Type B pancreatic cell (in vitro differentiated cells): ENCODE measurements at regions not wholly inside any gene's neighbourhood (a gene's known extent, or its start where the extent isn't known, plus 50 kb on each side); places are given as distances from the start of the nearest gene placed in this dataset.
"Not testable (repeated sequence)": the region's sequence is repeated elsewhere in the genome, so short reads cannot be mapped to it uniquely, and the experiment has no call there.

Experiments used
- DNase-seq: peaks from one replicate; pipeline ENCODE4 v3.0.0; 2021; ENCODE audit warnings: mixed read lengths; ENCODE audit not compliant: unreplicated experiment; ENCODE audit errors: extremely low spot score
- H3K27ac Mint-ChIP-seq: 2 replicates; pipeline ENCODE4 v1.8.0; 2021; ENCODE audit warnings: mild to moderate bottlenecking, mixed read lengths
- H3K27me3 Mint-ChIP-seq: 2 replicates; pipeline ENCODE4 v1.8.0; 2021; ENCODE audit warnings: mixed read lengths
- H3K36me3 Mint-ChIP-seq: 2 replicates; pipeline ENCODE4 v1.8.0; 2021; ENCODE audit warnings: mixed read lengths
- H3K4me1 Mint-ChIP-seq: one replicate; pipeline ENCODE4 v1.8.0; 2021; ENCODE audit warnings: mixed read lengths; ENCODE audit not compliant: unreplicated experiment
- H3K4me3 Mint-ChIP-seq: 2 replicates; pipeline ENCODE4 v1.8.0; 2021; ENCODE audit warnings: mild to moderate bottlenecking, mixed read lengths
- H3K9me3 Mint-ChIP-seq: 2 replicates; pipeline ENCODE4 v1.8.0; 2021; ENCODE audit warnings: mixed read lengths
- TF ChIP-seq, protein P1 (sequence below): fragments of 200-600 bp; sonication (generic); conservative IDR thresholded peaks from 2 replicates; pipeline ENCODE4 v1.5.0; 2021; ENCODE audit warnings: antibody characterized with exemption, mild to moderate bottlenecking

DNA sequence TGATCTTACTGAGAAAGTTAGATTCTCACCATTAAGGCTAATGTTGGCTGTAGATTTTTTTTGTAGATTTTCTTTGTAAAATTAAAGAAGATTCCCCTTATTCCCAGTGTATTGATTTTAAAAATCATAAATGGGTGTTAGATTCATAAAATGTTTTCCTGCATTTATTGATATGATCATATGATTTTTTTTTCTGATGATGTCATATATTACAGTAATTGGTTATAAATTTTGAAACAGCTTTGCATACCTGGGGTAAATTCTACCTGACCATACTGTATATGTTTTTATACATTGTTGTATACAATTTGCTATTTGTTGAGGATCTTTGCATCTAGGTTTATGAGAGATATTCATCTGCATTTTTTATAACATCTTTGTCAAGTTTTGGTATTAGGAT, 880.3 kb upstream of the GRIA3 start:
- no peak for DNase-seq
- H3K4me1 Mint-ChIP-seq: no peaks in the 10 kb centered on the region
- no peak overlapping the region for H3K4me3 Mint-ChIP-seq
- H3K9me3 Mint-ChIP-seq: peaks cover 9% of the 10 kb centered on the region
- H3K36me3 Mint-ChIP-seq: no peaks in the 10 kb centered on the region
- H3K27ac Mint-ChIP-seq: no peak overlapping the region
- TF ChIP-seq, protein P1, sequence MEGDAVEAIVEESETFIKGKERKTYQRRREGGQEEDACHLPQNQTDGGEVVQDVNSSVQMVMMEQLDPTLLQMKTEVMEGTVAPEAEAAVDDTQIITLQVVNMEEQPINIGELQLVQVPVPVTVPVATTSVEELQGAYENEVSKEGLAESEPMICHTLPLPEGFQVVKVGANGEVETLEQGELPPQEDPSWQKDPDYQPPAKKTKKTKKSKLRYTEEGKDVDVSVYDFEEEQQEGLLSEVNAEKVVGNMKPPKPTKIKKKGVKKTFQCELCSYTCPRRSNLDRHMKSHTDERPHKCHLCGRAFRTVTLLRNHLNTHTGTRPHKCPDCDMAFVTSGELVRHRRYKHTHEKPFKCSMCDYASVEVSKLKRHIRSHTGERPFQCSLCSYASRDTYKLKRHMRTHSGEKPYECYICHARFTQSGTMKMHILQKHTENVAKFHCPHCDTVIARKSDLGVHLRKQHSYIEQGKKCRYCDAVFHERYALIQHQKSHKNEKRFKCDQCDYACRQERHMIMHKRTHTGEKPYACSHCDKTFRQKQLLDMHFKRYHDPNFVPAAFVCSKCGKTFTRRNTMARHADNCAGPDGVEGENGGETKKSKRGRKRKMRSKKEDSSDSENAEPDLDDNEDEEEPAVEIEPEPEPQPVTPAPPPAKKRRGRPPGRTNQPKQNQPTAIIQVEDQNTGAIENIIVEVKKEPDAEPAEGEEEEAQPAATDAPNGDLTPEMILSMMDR: no peak
- no peaks in the 10 kb centered on the region for H3K27me3 Mint-ChIP-seq

DNA sequence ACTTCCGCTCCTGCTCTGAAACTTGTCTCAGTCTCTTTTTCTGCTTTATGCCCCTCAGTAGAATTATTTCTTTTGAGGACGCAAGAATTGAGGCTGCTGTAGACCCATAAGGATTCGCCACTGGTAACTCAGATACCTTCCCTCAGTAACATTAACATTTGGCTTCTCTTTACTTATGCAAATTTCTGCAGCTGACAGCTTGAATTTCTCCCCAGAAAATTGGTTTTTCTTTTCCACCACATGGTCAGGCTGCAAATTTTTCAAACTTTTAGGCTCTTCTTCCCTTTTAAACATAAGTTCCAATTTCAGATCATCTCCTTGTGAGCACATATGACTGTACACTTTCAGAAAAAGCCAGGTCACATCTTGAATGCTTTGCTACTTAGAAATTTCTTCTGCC, 839.3 kb upstream of the GRIA3 start:
- TF ChIP-seq, protein P1: no peak
- Mint-ChIP-seq H3K27me3 (no peaks in the 10 kb centered on the region), H3K27ac (no peak overlapping the region), H3K9me3 (no peaks in the 10 kb centered on the region), H3K4me3 (no peak overlapping the region), H3K36me3 (no peaks in the 10 kb centered on the region), H3K4me1 (no peaks in the 10 kb centered on the region)
- no peak for DNase-seq

- H3K4me1 Mint-ChIP-seq: no peaks in the 10 kb centered on the region
- no peak for DNase-seq
- no peaks in the 10 kb centered on the region for H3K36me3 Mint-ChIP-seq
Measured at GRCh38 chrX:122363112-122363795, 820.8 kb upstream of the GRIA3 start.

DNA sequence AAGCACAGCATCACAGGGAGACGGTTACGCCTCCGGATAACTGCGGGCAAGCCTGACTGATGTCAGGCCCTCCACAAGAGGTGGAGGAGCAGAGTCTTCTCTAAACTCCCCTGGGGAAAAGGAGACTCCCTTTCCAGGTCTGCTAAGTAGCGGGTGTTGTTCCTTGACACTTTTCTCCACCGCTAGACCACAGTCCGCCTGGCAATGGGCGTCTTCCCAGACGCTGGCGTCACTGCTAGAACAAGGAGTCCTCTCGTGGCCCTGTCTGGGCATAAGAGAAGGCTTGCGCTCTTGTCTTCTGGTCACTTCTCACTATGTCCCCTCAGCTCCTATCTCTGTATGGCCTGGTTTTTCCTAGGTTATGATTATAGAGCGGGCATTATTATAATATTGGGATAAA, 808.5 kb upstream of the GRIA3 start:
- not testable (repeated sequence) for DNase-seq, H3K27me3 Mint-ChIP-seq, H3K27ac Mint-ChIP-seq, H3K9me3 Mint-ChIP-seq, H3K36me3 Mint-ChIP-seq, H3K4me1 Mint-ChIP-seq, H3K4me3 Mint-ChIP-seq

More at GRCh38 chrX:122363112-122363795, 820.8 kb upstream of the GRIA3 start:
- H3K9me3 Mint-ChIP-seq: no peaks in the 10 kb centered on the region
- H3K4me3 Mint-ChIP-seq: no peak overlapping the region
- TF ChIP-seq, protein P1: peak; percentile 20
- no peaks in the 10 kb centered on the region for H3K27me3 Mint-ChIP-seq
- H3K27ac Mint-ChIP-seq: no peak overlapping the region

- H3K36me3 Mint-ChIP-seq: no peaks in the 10 kb centered on the region
- H3K27ac Mint-ChIP-seq: no peak overlapping the region
- no peaks in the 10 kb centered on the region for H3K4me1 Mint-ChIP-seq
- no peak for DNase-seq
- TF ChIP-seq, protein P1: no peak
- no peaks in the 10 kb centered on the region for H3K27me3 Mint-ChIP-seq
- no peak overlapping the region for H3K4me3 Mint-ChIP-seq
- peaks cover 7% of the 10 kb centered on the region for H3K9me3 Mint-ChIP-seq
Measured at GRCh38 chrX:122389005-122389404, 795.1 kb upstream of the GRIA3 start.

DNA sequence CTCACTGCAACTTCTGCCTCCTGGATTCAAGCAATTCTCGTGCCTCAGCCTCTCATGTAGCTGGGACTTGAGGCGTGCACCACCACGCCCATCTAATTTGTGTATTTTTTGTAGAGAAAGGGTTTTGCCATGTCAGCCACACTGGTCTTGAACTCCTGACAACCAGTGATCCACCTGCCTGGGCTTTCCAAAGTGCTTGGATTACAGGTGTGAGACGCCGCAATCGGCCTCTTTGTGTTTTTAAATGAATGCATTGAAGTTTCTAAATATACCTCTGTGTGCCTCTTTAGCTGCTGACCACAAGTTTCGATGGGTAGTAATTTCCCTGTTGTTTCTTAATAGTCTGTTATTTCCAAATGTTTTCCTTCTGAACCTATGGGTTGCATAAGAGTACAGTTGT, 765.3 kb upstream of the GRIA3 start:
- Mint-ChIP-seq H3K9me3 (no peaks in the 10 kb centered on the region), H3K27me3 (no peaks in the 10 kb centered on the region), H3K4me3 (no peak overlapping the region), H3K36me3 (no peaks in the 10 kb centered on the region), H3K4me1 (no peaks in the 10 kb centered on the region), H3K27ac (no peak overlapping the region)
- DNase-seq: no peak
- TF ChIP-seq, protein P1: no peak
